ENCODE measurements at regions not wholly inside any gene's neighbourhood (a gene's known extent, or its start where the extent isn't known, plus 50 kb on each side); places are given as distances from the start of the nearest gene placed in this dataset.
A peak's percentile ranks its signal among the peaks of the same experiment; 100 is the strongest.

- CTCF ChIA-PET (ENCODE audit: low intra/inter-chr PET ratio, low total read pairs) = no interaction called here
- H2AFZ ChIP-seq (ENCODE audit: low read length) = no peak overlapping the region
- no TSS peak for BruUV-seq (replicated peaks)
- H3K27me3 ChIP-seq (ENCODE audit: control insufficient read depth in 1 of 2, insufficient read depth in 2 of 2, low read length in 2 of 2) = 0 out of 5 replicates have a peak, but pooled peaks cover 1 to 3% of the 10 kb centered on the region in 2 experiments
- POLR2A ChIA-PET = interaction anchor here (1.5 kb wide), 1 partner anchor 19 kb away, joined by 3 read pairs; no protein-coding TSS in a partner anchor
- no peaks in the 10 kb centered on the region for H3K79me2 ChIP-seq (ENCODE audit: insufficient read depth, low read length)
- H3K27ac ChIP-seq (ENCODE audit: extremely low read length, insufficient read depth, low read length) = no peak overlapping the region
- intact Hi-C loops (cut with micrococcal nuclease; ENCODE audit: unreplicated experiment) = no loop called here
- DNase-seq (ENCODE audit: low spot score) = no peak
- no peak overlapping the region for H3K4me2 ChIP-seq (ENCODE audit: low read depth, low read length)
- TF ChIP-seq KDM5B (CRISPR knock-in tag; IDR thresholded peaks at IDR 0.05; ENCODE audit: borderline replicate concordance) = no peak
- peak; percentile 26; the same call in 1 of the 2 replicates for TF ChIP-seq MAFF (IDR thresholded peaks at IDR 0.05; ENCODE audit: low read depth, low read length)
- TF ChIP-seq MAFK (conservative IDR thresholded peaks at IDR 0.05 in 1 of 2, IDR thresholded peaks at IDR 0.05 in 1 of 2; ENCODE audit: low read length in 2 of 2) = peak; percentile 38 to 47; a peak in 3 of 4 replicates
- no peaks in the 10 kb centered on the region for H4K20me1 ChIP-seq (ENCODE audit: insufficient read depth, low read length)
- in situ Hi-C loops (cut with HindIII; ENCODE audit: extremely low pct_ligation_motif_present, low pct_unique_long_range_greater_than_20kb) = no loop called here
- ATAC-seq = no peak
- H3K36me3 ChIP-seq (replicated peaks in 1 of 2; ENCODE audit: control insufficient read depth in 1 of 2, insufficient read depth in 2 of 2, low read length in 2 of 2) = no peaks in the 10 kb centered on the region
- H3K4me3 ChIP-seq (replicated peaks in 1 of 3; ENCODE audit: insufficient read depth in 1 of 3, low read depth in 2 of 3, low read length in 3 of 3) = no peak overlapping the region
- peaks cover 29% of the 10 kb centered on the region for H3K4me1 ChIP-seq (ENCODE audit: insufficient read depth, low read length)
- H3K9ac ChIP-seq (ENCODE audit: insufficient read depth, low read depth, low read length) = no peak overlapping the region
- no peak for FAIRE-seq
- 52% methylated on average over 8 of the region's 8 CpGs for WGBS (ENCODE audit: low lambda C conversion rate)
- no peaks in the 10 kb centered on the region for H3K9me3 ChIP-seq (ENCODE audit: low read length)
Measured at GRCh38 chr17:14741491-14741890, 440.6 kb downstream of the HS3ST3B1 start.

GRCh38 chr17:14739656-14740431, 439.0 kb downstream of the HS3ST3B1 start:
- in situ Hi-C loops (cut with HindIII; ENCODE audit: extremely low pct_ligation_motif_present, low pct_unique_long_range_greater_than_20kb) (no loop called here), intact Hi-C loops (cut with micrococcal nuclease; ENCODE audit: unreplicated experiment) (loop anchor here (2.0 to 10.0 kb wide), 2 partner anchors 45 to 105 kb away; no protein-coding TSS in a partner anchor)
- DNase-seq (ENCODE audit: low spot score) (no peak), FAIRE-seq (no peak), ATAC-seq (no peak)
- H4K20me1 ChIP-seq (ENCODE audit: insufficient read depth, low read length) = no peaks in the 10 kb centered on the region
- H3K4me1 ChIP-seq (ENCODE audit: insufficient read depth, low read length) = peaks cover 30% of the 10 kb centered on the region
- no peak for TF ChIP-seq RORA (CRISPR knock-in tag; IDR thresholded peaks at IDR 0.05)
- TF ChIP-seq, protein P1, sequence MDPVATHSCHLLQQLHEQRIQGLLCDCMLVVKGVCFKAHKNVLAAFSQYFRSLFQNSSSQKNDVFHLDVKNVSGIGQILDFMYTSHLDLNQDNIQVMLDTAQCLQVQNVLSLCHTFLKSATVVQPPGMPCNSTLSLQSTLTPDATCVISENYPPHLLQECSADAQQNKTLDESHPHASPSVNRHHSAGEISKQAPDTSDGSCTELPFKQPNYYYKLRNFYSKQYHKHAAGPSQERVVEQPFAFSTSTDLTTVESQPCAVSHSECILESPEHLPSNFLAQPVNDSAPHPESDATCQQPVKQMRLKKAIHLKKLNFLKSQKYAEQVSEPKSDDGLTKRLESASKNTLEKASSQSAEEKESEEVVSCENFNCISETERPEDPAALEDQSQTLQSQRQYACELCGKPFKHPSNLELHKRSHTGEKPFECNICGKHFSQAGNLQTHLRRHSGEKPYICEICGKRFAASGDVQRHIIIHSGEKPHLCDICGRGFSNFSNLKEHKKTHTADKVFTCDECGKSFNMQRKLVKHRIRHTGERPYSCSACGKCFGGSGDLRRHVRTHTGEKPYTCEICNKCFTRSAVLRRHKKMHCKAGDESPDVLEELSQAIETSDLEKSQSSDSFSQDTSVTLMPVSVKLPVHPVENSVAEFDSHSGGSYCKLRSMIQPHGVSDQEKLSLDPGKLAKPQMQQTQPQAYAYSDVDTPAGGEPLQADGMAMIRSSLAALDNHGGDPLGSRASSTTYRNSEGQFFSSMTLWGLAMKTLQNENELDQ (CRISPR knock-in tag; IDR thresholded peaks at IDR 0.05; ENCODE audit: borderline replicate concordance) = no peak
- TF ChIP-seq NFAT5 (CRISPR knock-in tag; IDR thresholded peaks at IDR 0.05) = no peak
- TF ChIP-seq IRF1 (CRISPR knock-in tag; IDR thresholded peaks at IDR 0.05; ENCODE audit: low read depth) = no peak
- ChIA-PET POLR2A (no interaction called here), CTCF (ENCODE audit: low intra/inter-chr PET ratio, low total read pairs) (no interaction called here)
- no peak overlapping the region for H3K27ac ChIP-seq (ENCODE audit: extremely low read length, insufficient read depth, low read length)
- no peak overlapping the region for H3K9ac ChIP-seq (ENCODE audit: insufficient read depth, low read depth, low read length)
- no peaks in the 10 kb centered on the region for H3K9me3 ChIP-seq (ENCODE audit: low read length)
- H3K36me3 ChIP-seq (replicated peaks in 1 of 2; ENCODE audit: control insufficient read depth in 1 of 2, insufficient read depth in 2 of 2, low read length in 2 of 2) = no peaks in the 10 kb centered on the region
- H3K4me3 ChIP-seq (replicated peaks in 1 of 3; ENCODE audit: insufficient read depth in 1 of 3, low read depth in 2 of 3, low read length in 3 of 3) = no peak overlapping the region
- H2AFZ ChIP-seq (ENCODE audit: low read length) = no peak overlapping the region
- H3K4me2 ChIP-seq (ENCODE audit: low read depth, low read length) = no peak overlapping the region
- no peaks in the 10 kb centered on the region for H3K79me2 ChIP-seq (ENCODE audit: insufficient read depth, low read length)
- H3K27me3 ChIP-seq (ENCODE audit: control insufficient read depth in 1 of 2, insufficient read depth in 2 of 2, low read length in 2 of 2) = no peaks in the 10 kb centered on the region
- WGBS (ENCODE audit: low lambda C conversion rate) = 79% methylated on average over 8 of the region's 8 CpGs
- BruUV-seq (replicated peaks) = no TSS peak

Measured in HepG2 (cell line).